AG08395 (cell line): ENCODE measurements at regions not wholly inside any gene's neighbourhood (a gene's known extent, or its start where the extent isn't known, plus 50 kb on each side); places are given as distances from the start of the nearest gene placed in this dataset.
A peak's percentile ranks its signal among the peaks of the same experiment; 100 is the strongest.

Source experiments
- DNase-seq: peaks from one replicate; pipeline ENCODE4 v3.0.0; 2012; ENCODE audit warnings: mixed read lengths, low spot score

DNA sequence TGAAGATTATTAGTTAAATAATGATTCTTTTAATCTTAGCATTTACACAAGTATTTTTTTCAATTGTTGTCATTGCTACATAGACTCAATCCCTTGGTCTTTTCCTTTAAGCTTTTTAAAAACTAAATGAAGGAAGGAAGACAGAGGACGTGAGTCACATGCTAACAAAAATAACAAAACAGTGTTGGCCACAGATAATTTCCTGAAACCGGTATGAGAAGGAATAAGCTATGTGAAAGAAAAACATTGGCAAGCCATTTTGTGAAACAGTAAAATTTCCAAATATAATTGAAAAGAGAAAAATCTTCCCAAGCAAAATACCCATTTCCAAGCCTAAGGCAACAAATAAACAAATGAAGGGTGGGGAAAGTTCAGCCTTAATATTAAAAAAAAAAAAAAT, 223.0 kb downstream of the AHR start:
- peak; percentile 35 for DNase-seq

GRCh38 chr7:17523813-17524739, 225.6 kb downstream of the AHR start:
- DNase-seq: no peak

GRCh38 chr7:17524746-17525145, 226.3 kb downstream of the AHR start:
- DNase-seq: no peak

GRCh38 chr7:17526621-17527020, 228.2 kb downstream of the AHR start:
- no peak for DNase-seq

DNA sequence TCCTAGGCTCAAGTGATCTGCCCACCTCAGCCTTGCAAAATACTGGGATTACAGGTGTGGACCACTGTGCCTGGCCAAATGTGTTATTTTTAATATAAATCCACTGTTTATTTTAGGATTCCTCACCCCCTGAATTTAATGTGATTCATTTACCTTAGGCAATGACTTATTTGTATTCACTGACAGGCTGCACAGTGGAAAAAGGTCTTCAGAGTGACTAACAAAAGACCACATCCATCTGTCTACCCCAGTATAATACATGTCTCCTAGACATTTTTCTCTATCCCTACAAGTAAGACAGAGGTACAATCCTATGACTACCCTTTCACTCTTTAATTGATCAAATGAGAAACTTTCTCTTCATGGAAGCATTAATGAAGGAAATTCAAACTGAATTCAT, 230.2 kb downstream of the AHR start:
- DNase-seq: no peak

DNA sequence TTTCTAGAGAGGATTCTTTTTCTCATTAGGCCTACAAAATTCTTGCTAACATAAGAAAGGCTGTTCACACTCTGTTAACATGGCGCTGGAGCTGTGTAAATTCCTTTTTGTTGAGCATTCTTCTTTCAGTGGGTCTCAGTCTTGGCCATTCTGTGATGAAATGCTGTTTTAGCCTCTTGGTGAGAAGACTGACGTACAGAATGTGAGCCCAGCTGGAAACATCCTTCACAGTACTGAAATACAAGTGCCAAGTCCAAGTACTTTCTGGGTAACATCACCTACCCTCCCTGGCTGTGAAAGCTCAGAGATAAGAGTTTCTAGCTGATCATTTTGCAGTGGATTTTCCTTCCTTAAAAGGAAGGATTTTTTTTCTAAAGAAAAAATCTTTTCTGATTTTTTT, 231.8 kb downstream of the AHR start:
- no peak for DNase-seq

DNA sequence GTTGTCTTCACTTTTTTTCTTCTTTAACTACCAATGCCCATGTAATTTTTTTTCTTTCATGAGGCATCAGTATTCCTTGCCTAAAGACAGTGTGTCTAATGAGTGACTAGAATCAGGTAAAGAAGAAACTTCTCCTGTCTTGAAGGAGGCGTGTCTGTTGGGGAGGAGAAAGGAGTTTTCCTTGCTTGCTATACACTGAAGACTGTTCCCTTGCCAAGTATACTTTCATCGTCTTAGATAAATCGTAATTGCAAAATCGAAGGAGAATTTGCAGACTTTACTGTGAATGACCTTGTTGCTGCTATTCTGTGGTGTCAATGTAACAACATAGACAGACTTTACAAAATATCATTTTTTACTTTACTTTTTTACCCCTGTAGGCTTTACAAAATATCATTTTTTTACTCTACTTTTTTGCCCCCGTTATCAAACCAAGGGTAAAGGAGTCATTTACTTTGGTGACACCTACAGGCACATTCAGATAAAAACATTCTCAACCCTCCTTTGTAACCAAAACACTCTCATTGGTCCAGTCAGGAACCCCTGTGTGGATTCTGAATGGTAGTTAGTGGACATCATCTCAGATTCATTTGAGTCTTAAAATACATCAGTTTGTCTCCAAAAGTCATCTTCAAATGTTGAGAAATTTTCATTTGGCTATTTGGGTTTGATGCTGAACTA, 232.4 kb downstream of the AHR start:
- no peak for DNase-seq

DNA sequence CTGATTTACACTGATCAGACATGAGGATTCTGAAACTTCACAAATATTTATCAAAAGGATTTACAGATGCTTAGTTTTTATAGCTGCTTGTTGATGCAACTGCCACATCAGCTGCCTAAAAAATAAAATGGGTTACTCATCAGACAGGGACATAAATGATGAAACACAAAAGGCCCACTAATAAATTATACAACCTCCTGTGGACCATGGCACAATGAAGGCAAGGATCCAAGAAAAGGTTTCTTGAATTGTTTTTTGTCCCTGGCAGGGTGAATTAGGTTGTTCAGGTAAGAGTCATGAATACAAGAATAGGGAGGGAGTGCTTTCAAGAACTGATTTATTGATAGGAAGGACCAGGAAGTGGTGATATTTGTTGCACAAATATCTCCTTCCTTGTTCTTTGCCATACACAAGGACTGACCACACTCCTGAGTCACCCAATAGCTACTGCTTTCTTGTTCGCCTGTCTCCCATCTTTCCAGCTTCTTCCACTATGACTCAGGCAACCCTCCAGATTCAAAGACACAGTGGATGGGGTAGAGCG, 234.5 kb downstream of the AHR start:
- DNase-seq: peak; percentile 92

DNA sequence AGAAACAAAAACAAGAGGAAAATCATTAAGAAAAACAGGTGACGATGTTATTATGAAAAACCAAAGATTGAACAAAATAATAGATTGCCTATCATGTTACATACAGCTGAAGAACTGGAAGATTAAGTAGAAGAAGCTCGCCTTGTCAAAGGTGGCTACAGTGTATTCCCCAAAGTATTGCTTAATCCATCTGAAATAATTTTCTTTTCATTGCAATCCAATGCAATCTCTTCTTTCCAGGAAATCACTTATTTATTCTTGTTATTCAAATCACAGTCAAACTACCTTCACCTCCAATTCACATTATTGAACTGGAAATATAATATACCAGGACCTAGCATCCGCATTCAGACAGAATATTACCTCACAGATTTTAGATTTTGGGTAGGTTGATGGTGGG, 235.9 kb downstream of the AHR start:
- no peak for DNase-seq

- peak; percentile 64 for DNase-seq
Measured at GRCh38 chr7:17535776-17536175, 237.3 kb downstream of the AHR start.

DNA sequence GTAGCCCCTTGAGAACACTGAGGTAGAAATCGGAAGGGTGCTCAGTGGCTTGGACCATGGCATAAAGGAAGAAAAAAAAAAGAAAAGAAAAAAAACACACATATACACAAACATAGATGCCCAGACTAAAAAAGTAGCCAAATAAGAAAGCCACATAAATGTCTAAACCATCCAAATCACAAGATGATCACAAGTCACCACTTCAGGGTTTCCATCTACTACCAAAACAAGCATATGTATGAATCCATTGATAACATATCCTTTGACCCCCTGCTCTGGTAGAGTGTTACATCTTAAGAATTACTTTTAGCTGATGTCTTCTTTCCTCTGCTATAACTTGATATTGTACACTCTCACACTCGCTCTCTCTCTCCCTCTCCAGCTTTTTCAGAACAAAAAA, 245.9 kb downstream of the AHR start:
- DNase-seq: no peak

DNA sequence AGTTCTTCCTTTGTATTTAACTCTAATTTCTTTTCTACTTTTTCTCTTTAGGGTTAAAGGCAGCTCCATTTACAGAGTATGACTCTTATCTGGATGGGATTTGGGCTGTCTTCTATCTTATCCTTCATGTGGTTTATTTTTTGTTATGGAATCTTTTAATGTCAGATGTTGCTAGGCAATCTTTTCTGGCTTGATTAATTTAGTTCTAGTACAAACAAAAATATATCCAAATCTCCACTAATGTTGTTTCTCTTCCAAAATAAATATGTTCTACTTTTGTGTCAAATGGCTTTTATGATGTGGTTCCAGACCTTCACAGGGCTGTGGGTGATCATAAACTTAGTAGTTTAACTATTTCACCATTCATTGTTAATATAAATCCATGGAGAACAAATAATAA, 246.9 kb downstream of the AHR start:
- DNase-seq: no peak

DNA sequence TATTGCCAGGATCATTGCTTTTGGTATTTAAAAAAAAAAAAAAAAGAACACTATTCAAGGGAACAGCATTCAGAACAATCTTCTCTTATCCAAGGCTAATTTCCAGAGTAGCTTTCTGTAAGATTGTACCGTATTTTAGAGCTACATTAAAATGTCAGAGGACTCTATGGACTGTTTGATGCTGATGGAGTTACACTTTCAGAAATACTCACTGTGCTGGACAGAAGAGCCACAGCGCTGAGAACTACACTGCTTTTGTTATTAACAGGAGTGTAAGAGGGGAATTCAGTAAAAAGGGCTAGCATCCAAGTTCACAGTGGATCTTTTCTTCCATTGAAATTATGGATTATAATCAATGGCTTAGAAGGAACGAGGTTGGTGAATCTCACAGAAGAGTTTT, 247.7 kb downstream of the AHR start:
- DNase-seq: no peak

DNA sequence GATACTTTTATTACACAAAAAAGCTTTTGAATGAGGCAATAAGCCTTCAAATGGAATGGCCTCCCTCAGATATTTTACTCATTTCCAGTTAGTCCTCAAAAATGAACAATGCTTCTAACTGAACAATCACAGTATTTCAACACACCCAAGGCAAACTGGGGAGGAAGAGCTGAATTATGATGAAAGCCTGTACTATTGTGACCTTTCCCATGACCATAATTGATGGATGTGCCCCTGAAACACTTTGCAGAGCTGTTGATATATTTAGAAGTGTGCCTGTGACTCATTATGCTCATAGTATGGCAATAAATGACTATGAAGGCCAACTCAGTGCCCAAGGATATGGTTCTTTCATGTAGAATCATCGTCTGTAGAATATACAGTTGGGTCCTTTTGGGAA, 248.1 kb downstream of the AHR start:
- DNase-seq: peak; percentile 36

GRCh38 chr7:17548014-17548653, 249.7 kb downstream of the AHR start:
- DNase-seq: no peak

DNA sequence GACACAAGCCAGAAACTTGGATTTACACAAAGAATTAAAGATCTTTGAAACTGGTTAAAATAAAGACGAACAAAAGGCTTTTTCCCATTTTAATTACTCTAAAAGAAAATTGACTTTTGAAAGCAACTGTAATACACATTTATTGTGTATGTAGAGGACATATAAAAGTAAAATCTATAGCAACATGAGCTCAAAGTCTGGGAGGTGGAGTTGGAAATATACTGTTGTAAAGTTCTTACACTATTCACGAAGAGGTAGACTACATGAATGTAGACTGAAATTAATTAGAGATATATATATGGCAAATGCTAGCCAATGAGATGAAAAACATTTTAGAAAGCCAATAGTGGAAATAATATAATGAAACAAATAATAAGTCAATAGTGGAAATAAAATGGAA, 251.0 kb downstream of the AHR start:
- DNase-seq: no peak

- no peak for DNase-seq
Measured at GRCh38 chr7:17552373-17552772, 253.9 kb downstream of the AHR start.

DNA sequence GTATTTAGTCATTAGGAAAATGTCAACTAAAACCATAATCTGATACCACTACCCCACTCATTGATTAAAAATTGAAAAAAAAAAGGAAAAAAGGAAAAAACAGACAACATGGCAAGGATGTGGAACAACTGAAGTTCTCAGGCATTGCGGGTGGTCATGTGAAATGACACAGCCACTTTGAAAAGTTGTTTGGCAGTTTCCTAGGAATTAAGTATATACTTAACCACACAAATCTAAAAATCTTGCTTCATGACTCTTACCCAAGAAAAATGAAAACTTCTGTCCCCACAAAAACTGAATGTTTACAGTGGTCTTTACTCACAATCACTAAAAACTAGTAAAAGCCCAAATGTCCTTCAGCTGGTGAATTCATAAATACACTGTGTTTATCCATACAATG, 254.5 kb downstream of the AHR start:
- peak; percentile 17 for DNase-seq

GRCh38 chr7:17554341-17555015, 256.0 kb downstream of the AHR start:
- DNase-seq: no peak

DNA sequence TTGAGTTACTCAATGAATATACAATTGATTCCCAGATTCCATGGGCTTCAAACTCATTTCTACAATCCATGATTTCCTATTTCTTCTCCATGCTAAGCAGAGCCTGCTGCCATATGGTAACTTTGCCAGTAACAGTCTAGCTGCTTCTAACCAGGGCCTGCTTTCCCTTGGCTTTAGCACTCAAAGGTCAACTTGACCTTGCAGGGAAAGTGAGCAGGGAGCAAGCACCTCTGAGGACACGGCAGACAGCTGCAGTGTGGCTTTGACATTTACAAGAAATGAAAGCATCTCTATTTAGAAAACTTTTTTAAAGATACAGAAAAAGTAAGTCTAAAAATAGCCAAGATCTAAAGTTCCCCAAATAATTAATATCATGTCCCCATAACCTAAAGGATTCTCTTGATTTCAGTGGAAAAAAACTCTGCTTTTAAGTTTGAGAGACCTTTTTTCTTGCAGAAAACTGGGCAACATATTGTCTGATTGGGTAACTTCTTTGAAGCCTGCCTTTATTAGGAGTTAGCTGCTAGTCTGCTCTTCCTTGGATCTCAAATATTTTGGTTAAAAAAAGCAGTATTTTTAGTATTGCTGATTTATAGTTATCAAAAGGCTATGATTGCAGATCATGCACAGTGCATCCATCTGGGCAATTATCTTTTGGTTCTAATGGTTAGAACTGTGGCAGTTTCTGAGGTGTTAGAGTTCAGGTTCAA, 257.9 kb downstream of the AHR start:
- DNase-seq: no peak

DNA sequence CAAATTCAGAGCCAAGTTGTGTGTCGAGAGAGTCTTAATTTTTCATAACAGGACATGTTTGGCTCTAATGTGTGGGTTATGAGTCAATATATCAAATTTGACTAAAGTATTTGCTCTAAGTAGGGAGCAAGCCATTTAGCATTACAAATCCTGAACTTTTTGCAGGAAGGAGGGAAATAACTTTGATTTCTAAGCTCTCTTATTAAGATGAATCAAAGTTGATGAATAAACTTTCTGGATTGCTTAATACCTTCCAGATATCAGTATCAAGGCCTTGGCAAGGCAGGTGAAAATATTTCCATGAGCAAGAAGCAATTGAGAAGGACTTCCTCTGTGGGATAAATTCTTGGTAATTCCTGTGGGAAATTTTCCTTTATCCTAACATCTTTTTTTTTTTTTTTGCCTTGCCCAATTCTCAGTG, 258.8 kb downstream of the AHR start:
- DNase-seq: no peak
